Tibial artery (tissue), 4 donors: ENCODE measurements at regions not wholly inside any gene's neighbourhood (a gene's known extent, or its start where the extent isn't known, plus 50 kb on each side); places are given as distances from the start of the nearest gene placed in this dataset.

ENCODE experiments used
- DNase-seq, 2 donors: peaks; one replicate each; pipeline ENCODE4 v3.0.0-alpha.2; 2019
- H3K27ac ChIP-seq, 2 donors: fragments of 200-600 bp; sonication (generic) in 1 of 2; 1 replicate in 1 of 2; 2 replicates in 1 of 2; pipeline ENCODE4 v1.5.1; 2018 to 2019; ENCODE audit warnings: mild to moderate bottlenecking in 1 of 2
- H3K27me3 ChIP-seq, 2 donors: fragments of 200-600 bp; sonication (generic) in 1 of 2; one replicate each; pipeline versions ENCODE4 v1.5.1 to v1.6.0; 2016 to 2019
- H3K36me3 ChIP-seq, 3 donors: fragments of 200-600 bp; sonication (generic) in 2 of 3; one replicate each; pipeline ENCODE4 v1.5.1; 2016 to 2019; ENCODE audit warnings: mild to moderate bottlenecking in 2 of 3
- H3K4me1 ChIP-seq, 4 donors: fragments of 200-600 bp; sonication (generic) in 2 of 4; 1 replicate in 3 of 4; 2 replicates in 1 of 4; pipeline ENCODE4 v1.5.1; 2016 to 2019
- H3K4me3 ChIP-seq, 2 donors: fragments of 200-600 bp; sonication (generic) in 1 of 2; 1 replicate in 1 of 2; 2 replicates in 1 of 2; pipeline ENCODE4 v1.5.1; 2018 to 2019; ENCODE audit warnings: mild to moderate bottlenecking in 2 of 2
- H3K9me3 ChIP-seq, 3 donors: fragments of 200-600 bp; sonication (generic) in 1 of 3; one replicate each; pipeline ENCODE4 v1.5.1; 2016 to 2019
- intact Hi-C: fragments of 100-400 bp; cut with DNase I; formaldehyde crosslinking; loops from one replicate; pipeline ENCODE4 v1.15.0; 2023; ENCODE audit warnings: low total_unique reads
- TF ChIP-seq, protein P1 (sequence below), 2 experiments: fragments of 200-600 bp in 1 of 2; fragments of 450-650 bp in 1 of 2; IDR thresholded peaks; one replicate each; pipeline ENCODE4 v1.5.1; 2017 to 2019; ENCODE audit warnings: antibody characterized with exemption in 2 of 2, mild to moderate bottlenecking in 1 of 2, moderate library complexity in 1 of 2

DNA sequence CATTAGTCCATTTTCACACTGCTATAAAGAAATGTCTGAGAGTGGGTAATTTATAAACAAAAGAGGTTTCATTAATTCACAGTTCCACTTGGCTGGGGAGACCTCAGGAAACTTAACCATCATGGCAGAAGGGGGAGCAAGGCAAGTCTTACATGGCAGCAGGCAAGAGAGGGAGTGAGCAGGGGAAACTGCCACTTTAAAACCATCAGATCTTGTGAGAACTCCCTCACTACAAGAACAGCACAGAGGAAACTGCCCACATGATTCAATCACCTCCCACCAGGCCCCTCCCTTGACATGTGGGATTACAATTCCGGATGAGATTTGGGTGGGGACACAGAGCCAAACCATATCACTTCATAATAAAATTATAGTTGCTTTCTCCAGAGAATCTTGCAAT, 365.5 kb upstream of the ID2 start:
- no peak overlapping the region for H3K4me3 ChIP-seq
- no peaks in the 10 kb centered on the region for H3K27me3 ChIP-seq
- no peaks in the 10 kb centered on the region for H3K9me3 ChIP-seq
- TF ChIP-seq, protein P1, sequence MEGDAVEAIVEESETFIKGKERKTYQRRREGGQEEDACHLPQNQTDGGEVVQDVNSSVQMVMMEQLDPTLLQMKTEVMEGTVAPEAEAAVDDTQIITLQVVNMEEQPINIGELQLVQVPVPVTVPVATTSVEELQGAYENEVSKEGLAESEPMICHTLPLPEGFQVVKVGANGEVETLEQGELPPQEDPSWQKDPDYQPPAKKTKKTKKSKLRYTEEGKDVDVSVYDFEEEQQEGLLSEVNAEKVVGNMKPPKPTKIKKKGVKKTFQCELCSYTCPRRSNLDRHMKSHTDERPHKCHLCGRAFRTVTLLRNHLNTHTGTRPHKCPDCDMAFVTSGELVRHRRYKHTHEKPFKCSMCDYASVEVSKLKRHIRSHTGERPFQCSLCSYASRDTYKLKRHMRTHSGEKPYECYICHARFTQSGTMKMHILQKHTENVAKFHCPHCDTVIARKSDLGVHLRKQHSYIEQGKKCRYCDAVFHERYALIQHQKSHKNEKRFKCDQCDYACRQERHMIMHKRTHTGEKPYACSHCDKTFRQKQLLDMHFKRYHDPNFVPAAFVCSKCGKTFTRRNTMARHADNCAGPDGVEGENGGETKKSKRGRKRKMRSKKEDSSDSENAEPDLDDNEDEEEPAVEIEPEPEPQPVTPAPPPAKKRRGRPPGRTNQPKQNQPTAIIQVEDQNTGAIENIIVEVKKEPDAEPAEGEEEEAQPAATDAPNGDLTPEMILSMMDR (IDR thresholded peaks at IDR 0.05), result no peak
- no peaks in the 10 kb centered on the region for H3K4me1 ChIP-seq
- DNase-seq, result no peak
- no peak overlapping the region for H3K27ac ChIP-seq
- intact Hi-C loops, result no loop called here
- no peaks in the 10 kb centered on the region for H3K36me3 ChIP-seq

DNA sequence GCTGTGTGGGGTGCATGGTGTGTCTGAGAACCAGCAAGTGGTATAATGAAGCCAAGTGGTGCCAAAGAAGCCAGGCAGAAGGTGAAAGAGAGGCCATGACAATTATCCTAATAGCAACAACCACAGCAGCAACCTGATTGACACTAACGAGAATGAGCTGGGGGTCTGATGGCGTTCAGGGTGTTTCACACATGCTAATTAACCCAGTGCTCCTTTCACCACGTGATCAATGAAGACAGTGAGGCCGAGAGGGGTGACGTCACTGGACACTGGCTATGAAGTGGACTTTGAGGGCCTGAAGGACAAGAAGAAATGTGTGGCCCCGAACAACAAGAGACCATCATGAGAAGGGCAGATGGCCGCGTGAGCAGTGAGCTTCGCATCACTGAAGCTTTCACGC, 364.4 kb upstream of the ID2 start:
- Histone ChIP-seq H3K9me3 (no peaks in the 10 kb centered on the region), H3K4me1 (no peaks in the 10 kb centered on the region), H3K27me3 (no peaks in the 10 kb centered on the region), H3K27ac (no peak overlapping the region), H3K4me3 (no peak overlapping the region), H3K36me3 (no peaks in the 10 kb centered on the region)
- no peak for DNase-seq
- TF ChIP-seq, protein P1 (IDR thresholded peaks at IDR 0.05), result no peak
- intact Hi-C loops, result no loop called here

DNA sequence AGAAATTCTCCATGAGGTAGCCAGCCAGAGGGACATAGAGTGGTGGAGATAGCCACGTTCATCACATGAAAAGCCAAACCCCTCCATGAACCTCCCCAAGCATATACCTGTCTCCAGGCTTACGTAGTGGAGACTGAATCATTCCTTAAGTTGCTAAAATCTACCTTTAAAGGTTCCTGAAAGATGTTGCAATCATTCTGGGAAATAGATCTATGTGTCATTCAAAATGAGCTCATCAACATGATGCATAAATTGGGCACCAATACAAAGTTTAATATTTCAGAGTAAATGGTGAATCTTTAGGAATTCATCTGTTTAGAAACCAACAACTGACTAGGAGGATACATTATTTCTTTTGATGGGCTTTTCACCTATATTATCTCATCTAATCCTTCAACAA, 362.6 kb upstream of the ID2 start:
- TF ChIP-seq, protein P1 (IDR thresholded peaks at IDR 0.05), result no peak
- DNase-seq, result no peak
- Histone ChIP-seq H3K36me3 (no peaks in the 10 kb centered on the region), H3K27me3 (no peaks in the 10 kb centered on the region), H3K4me3 (no peak overlapping the region), H3K27ac (no peak overlapping the region), H3K9me3 (no peaks in the 10 kb centered on the region), H3K4me1 (no peaks in the 10 kb centered on the region)
- intact Hi-C loops, result no loop called here

DNA sequence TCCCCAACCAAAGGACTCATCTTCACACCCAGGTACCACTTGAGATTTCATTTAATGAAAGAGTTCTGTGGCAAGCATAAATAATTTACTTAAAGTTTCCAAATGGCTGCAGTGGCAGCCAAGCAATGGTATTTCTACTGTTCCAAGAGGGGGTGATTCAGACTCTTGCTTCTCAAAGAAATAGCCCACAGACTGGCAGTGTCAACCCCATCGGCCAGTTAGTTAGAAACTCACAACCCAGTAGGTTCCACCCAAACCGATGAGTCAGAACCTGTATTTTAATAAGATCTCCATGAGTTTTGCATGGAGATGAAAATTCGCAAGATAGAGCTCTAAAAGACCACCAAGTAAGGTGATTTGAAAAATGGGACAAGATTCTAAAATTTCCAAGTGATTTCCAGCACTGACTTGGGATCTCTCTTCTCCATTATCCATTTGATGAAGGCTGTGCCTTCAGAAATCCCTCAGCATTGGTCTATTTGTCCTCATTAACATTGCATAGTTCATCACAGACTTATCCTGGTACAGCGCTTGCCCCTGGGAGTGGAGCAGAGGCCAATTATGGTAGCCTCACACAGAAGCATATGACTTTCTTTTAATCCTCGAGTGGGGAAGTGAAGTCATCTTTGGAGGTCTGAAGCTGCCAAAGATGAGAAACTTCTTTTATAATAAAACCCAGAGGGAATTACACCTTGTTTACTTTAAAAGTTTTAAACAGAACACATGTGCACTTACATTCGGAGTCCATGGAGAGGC, 361.4 kb upstream of the ID2 start:
- no peak for DNase-seq
- Histone ChIP-seq H3K27me3 (no peaks in the 10 kb centered on the region), H3K4me1 (no peaks in the 10 kb centered on the region), H3K27ac (no peak overlapping the region), H3K4me3 (no peak overlapping the region), H3K9me3 (no peaks in the 10 kb centered on the region), H3K36me3 (no peaks in the 10 kb centered on the region)
- TF ChIP-seq, protein P1 (IDR thresholded peaks at IDR 0.05), result no peak
- intact Hi-C loops, result no loop called here

DNA sequence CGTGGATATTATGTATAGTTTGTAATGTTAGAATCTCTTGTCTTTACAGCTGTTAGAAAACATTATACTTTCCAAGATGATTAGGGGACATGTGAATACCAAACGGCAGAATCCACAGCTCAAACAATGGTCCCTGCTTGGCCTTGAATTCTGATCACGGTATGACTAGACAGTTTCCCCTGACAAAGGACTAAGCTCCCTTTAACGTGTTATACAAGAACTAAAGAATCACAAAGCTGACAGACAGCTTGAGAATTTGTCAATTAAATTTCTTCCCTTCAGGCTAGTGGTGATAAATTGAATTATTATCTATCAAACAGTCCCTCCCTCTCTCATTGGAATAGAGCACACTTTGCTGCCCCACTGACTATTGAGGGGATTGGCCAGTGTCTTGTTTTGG, 359.2 kb upstream of the ID2 start:
- TF ChIP-seq, protein P1 (IDR thresholded peaks at IDR 0.05), result no peak
- intact Hi-C loops, result no loop called here
- no peak for DNase-seq
- H3K4me3 ChIP-seq, result no peak overlapping the region
- H3K27ac ChIP-seq, result no peak overlapping the region
- H3K4me1 ChIP-seq, result no peaks in the 10 kb centered on the region
- no peaks in the 10 kb centered on the region for H3K9me3 ChIP-seq
- H3K27me3 ChIP-seq, result no peaks in the 10 kb centered on the region
- H3K36me3 ChIP-seq, result no peaks in the 10 kb centered on the region
